ENCODE measurements at regions not wholly inside any gene's neighbourhood (a gene's known extent, or its start where the extent isn't known, plus 50 kb on each side); places are given as distances from the start of the nearest gene placed in this dataset.

- TF ChIP-seq CTCF (IDR thresholded peaks at IDR 0.05) (no peak), EP300 (IDR thresholded peaks at IDR 0.05) (no peak), POLR2A (IDR thresholded peaks at IDR 0.05) (no peak), POLR2AphosphoS5 (IDR thresholded peaks at IDR 0.05) (no peak)
Measured at GRCh38 chr4:4780729-4781244, 78.7 kb upstream of the MSX1 start.

Measured in stomach (tissue), 4 donors.